ENCODE measurements at regions not wholly inside any gene's neighbourhood (a gene's known extent, or its start where the extent isn't known, plus 50 kb on each side); places are given as distances from the start of the nearest gene placed in this dataset.

DNA sequence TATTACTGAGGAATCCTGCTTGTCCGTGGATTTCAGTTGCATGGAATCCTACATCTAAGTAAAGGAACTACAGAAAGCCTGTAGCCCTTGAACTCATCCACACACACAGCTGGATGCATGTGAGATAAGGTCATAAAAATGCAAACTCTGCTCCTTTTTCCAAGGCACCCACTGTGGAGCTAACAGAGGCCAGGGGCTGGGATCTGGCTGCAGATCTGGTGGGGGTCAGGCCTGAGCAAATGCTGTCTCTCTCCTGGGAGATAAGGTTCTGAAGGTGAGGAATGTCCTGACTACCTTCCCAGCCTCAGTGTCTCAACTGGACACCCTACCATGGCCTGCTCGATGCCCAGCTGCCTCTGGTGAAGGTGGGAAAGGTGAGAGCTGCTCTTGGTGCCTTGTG lies 321.5 kb downstream of the LRFN2 start:
- DNase-seq, result no peak

- DNase-seq, result no peak
Measured at GRCh38 chr6:40263970-40264369, 323.2 kb downstream of the LRFN2 start.

DNA sequence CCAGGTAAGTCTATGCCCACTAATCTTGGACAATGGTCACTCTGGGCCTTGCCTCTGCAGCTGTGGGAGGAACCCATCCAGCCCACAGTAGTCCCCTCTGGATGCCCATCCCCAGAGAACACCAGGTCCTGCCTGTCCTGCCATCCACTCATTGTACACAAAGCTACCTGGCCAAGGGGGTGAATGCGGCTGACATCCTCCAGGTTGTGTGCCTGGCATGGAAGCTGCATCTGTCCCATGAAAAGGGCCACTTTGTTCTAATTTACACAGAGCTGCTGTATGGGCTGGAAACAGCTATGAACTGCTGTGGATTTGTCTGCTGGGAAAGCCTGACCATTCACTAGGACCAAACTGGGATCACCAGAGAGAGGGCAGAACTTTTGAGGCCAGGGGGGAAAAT lies 324.8 kb downstream of the LRFN2 start:
- DNase-seq, result no peak

DNA sequence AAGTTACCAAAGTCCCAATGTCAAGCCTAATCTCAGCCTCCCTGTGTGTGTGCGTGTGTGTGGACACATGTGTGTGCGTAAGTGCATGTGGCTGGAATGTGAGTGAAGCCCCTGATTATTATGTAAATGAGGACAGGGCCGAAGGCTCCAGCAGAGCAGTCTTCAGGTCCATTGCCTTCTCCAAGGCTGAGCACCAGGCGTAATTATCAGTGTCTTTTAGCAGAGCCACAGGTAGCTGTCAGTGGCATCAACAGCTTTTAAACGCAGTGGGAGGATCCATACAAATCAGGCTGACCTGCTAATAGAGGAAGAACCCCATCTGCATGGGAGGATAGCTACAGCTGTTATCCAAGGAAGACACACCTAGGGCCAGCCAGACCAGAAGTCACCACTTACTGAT lies 324.3 kb upstream of the MOCS1 start:
- DNase-seq, result no peak

DNA sequence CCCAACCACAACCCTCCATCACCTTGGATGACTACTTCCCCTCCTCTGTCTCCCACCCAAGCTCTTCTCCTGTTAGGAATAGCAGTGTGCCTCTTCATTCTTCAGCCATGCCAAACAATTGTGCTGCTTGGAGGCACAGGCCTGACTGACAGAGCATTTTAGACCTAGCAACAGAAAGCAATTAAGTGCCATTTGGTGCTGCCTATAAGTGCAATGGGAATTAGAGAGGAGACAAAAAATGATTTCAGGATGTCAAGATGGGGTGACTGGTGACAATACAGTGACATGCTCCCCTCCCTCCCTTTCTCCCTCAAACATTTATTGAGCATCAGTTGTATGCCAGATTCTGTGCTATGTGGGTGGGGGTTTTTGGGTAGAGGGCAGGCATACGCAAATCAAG lies 322.6 kb upstream of the MOCS1 start:
- DNase-seq, result no peak

- DNase-seq, result no peak
Measured at GRCh38 chr6:40256224-40256623, 322.0 kb upstream of the MOCS1 start.

DNA sequence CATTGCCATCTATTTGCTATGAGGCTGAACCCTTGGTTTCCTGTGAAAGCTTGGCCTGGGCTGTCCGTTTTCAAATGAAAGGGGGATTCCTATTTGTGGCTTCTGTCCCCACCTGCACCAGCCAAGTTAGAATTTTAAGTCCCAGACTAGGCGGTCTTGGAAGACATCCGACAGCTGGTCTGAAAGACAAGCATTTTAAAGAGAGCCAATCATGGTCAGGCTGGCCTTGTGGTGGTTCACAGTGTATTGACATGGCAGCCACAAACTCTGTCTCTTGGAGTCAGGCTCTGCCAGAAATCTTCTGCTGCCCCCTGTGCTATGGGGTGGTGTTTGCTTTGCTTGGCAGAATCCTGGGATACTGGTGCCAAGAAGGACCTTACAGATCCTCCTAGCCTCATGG lies 319.2 kb upstream of the MOCS1 start:
- no peak for DNase-seq

GRCh38 chr6:40252531-40253258 lies 318.4 kb upstream of the MOCS1 start:
- no peak for DNase-seq

GRCh38 chr6:40251637-40252300 lies 317.5 kb upstream of the MOCS1 start:
- no peak for DNase-seq

GRCh38 chr6:40249935-40250334 lies 315.7 kb upstream of the MOCS1 start:
- DNase-seq, result no peak

DNA sequence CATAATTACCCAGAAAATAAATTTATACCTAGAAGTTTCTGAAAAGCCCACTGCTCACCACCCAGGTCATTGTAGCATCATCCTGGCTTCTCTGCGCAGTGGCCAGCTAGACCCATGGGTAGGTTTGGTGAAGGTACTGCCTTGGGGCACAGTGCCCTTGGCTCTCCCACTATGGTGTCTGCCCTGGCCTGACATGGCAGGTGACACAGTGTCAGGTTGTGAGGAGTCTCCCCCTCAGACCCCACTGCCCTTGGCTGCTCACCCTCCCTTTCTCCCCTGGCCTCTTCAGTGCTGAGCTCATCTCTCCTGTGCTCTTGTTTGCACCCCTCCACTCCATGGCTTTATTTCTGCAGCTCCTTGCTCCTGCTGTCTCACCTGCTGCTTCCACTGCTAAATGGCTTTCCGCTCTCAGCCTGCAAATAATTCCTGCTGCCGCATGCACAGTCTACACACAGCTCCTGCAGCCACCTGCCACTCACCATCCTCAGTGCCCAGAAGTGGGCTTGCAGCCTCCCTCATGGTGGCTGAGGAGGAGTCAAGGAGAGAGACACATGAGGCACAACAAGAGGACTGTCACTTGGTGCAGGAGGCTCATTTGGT lies 313.4 kb upstream of the MOCS1 start:
- DNase-seq, result no peak

DNA sequence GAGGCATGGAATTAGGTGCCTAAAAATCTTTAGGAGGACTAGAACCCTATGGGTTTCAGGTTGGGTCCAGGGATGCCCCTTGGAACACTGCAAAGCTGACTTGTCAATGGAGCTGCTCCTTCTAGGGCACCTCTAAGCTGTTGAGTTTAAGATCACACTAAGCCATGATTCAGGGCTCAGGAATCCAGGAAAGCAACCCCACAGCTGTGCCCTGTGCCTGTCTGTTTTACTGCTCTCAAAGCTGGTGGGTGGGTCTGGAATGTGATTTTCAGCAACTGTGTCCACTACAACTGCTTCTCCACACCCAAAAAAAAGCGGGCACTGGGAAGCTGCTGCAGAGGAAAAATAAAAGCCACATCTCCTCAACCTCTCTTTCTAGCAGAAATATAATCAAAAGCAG lies 310.4 kb upstream of the MOCS1 start:
- DNase-seq, result no peak

GRCh38 chr6:40232698-40233097 lies 298.4 kb upstream of the MOCS1 start:
- DNase-seq, result no peak

GRCh38 chr6:40227735-40228134 lies 293.5 kb upstream of the MOCS1 start:
- no peak for DNase-seq

DNA sequence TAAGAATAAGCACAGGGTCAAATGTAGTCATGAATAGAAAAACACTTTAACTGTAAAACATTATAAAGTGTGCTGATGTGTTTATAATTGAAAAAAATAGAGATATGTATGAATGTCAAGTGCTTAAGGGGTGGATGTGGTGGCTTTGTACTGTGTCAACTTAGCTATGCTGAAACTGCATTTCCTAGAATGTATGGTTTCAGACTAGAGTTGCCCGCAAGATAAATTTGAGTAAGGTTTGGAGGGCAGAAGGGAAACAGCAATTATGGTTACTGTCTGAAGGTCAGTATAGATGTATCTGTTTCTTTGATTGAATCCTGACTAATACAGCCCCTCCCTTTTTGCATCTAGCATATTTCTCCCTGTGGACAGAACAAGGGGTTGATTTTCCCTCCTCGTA lies 288.1 kb upstream of the MOCS1 start:
- no peak for DNase-seq

- DNase-seq, result no peak
Measured at GRCh38 chr6:40219799-40220198, 285.5 kb upstream of the MOCS1 start.

DNA sequence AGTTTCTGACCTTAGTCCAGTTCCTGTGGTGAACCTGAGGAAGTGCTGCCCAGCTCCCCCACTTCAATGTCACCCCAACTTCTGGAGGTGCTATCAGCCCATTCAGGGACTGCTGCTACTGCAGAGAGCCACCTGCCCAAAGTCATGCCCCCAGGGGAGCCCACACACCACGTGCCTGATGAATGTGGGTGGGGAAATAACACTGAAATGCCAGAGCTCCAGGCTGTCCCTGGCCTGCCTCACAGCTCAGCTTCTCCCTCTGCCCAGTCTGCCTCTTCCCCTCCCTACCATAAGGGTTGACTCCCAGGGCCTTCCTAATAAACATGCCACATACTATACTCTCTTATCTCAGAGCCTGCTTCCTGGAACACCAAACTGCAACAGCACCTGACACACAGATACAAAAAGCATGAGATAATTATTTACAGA lies 276.4 kb upstream of the MOCS1 start:
- no peak for DNase-seq

- DNase-seq, result no peak
Measured at GRCh38 chr6:40205801-40206200, 271.5 kb upstream of the MOCS1 start.

- DNase-seq, result no peak
Measured at GRCh38 chr6:40205004-40205403, 270.7 kb upstream of the MOCS1 start.

DNA sequence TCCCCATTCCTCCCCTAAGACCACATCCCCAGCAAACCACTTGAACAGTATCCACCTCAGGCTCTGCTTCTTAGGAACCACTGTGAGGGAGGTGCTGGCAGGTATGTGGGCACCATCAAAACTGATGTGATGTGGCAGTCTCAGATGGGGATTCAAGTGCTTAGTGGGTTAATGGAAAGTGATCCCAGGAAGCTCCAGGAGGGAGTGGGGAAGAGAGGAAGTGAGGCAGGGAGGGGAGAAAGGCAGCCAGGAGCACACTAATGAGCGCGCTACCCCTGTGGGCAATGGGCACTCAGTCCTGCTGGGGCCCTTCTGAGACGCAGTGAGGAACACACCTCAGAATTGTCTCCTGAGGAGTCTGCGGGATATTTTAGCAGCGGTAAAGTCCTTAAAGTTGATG lies 263.1 kb upstream of the MOCS1 start:
- DNase-seq, result no peak

DNA sequence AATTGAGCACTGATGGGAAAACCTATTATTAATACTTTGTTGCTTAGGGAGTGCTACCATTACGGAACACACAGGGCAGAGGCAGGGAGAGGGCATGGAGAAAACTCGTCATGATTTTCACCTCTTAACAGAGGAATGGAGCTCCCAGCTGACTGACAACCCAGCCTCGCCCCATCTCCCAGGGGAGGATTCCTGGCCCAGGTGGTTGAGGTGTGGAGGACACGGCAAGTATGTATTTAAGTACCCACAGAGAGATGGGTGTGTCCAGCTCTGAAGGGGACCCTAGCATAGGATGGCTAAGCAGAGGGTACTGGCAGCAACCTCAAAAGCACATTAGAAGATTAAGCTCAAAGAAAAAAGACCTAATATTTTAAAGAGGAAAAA lies 261.9 kb upstream of the MOCS1 start:
- no peak for DNase-seq

GRCh38 chr6:40195428-40196134 lies 261.3 kb upstream of the MOCS1 start:
- DNase-seq, result no peak

GRCh38 chr6:40194447-40195170 lies 260.3 kb upstream of the MOCS1 start:
- no peak for DNase-seq
